ENCODE measurements at regions not wholly inside any gene's neighbourhood (a gene's known extent, or its start where the extent isn't known, plus 50 kb on each side); places are given as distances from the start of the nearest gene placed in this dataset.

- H3K4me3 ChIP-seq (ENCODE audit: low read depth, low read length) = no peak overlapping the region
- H3K36me3 ChIP-seq (ENCODE audit: control insufficient read depth, insufficient read depth, low read length) = no peaks in the 10 kb centered on the region
- no peak for DNase-seq (ENCODE audit: low read depth)
- peaks cover 14% of the 10 kb centered on the region for H3K27me3 ChIP-seq (ENCODE audit: control insufficient read depth, insufficient read depth, low read length)
- no peak for TF ChIP-seq CTCF (IDR thresholded peaks at IDR 0.05; ENCODE audit: insufficient read depth, low read length, poor library complexity, severe bottlenecking)
These were observed 142.8 kb downstream of the SOX1 start for GRCh38 chr13:112209711-112210110.

- Histone ChIP-seq H3K27me3 (ENCODE audit: control insufficient read depth, insufficient read depth, low read length) (peaks cover 7% of the 10 kb centered on the region), H3K36me3 (ENCODE audit: control insufficient read depth, insufficient read depth, low read length) (no peaks in the 10 kb centered on the region), H3K4me3 (ENCODE audit: low read depth, low read length) (no peak overlapping the region)
- no peak for DNase-seq (ENCODE audit: low read depth)
- no peak for TF ChIP-seq CTCF (IDR thresholded peaks at IDR 0.05; ENCODE audit: insufficient read depth, low read length, poor library complexity, severe bottlenecking)
These were observed 143.4 kb downstream of the SOX1 start for GRCh38 chr13:112210371-112210770.

GRCh38 chr13:112212533-112212932 is 145.6 kb downstream of the SOX1 start:
- no peaks in the 10 kb centered on the region for H3K36me3 ChIP-seq (ENCODE audit: control insufficient read depth, insufficient read depth, low read length)
- no peak for TF ChIP-seq CTCF (IDR thresholded peaks at IDR 0.05; ENCODE audit: insufficient read depth, low read length, poor library complexity, severe bottlenecking)
- no peak for DNase-seq (ENCODE audit: low read depth)
- no peak overlapping the region for H3K4me3 ChIP-seq (ENCODE audit: low read depth, low read length)
- H3K27me3 ChIP-seq (ENCODE audit: control insufficient read depth, insufficient read depth, low read length) = no peaks in the 10 kb centered on the region

- Histone ChIP-seq H3K4me3 (ENCODE audit: low read depth, low read length) (no peak overlapping the region), H3K36me3 (ENCODE audit: control insufficient read depth, insufficient read depth, low read length) (no peaks in the 10 kb centered on the region), H3K27me3 (ENCODE audit: control insufficient read depth, insufficient read depth, low read length) (no peaks in the 10 kb centered on the region)
- no peak for TF ChIP-seq CTCF (IDR thresholded peaks at IDR 0.05; ENCODE audit: insufficient read depth, low read length, poor library complexity, severe bottlenecking)
- DNase-seq (ENCODE audit: low read depth) = no peak
These were observed 146.7 kb downstream of the SOX1 start for GRCh38 chr13:112213467-112214255.

GRCh38 chr13:112215871-112216270 is 148.9 kb downstream of the SOX1 start:
- Histone ChIP-seq H3K4me3 (ENCODE audit: low read depth, low read length) (no peak overlapping the region), H3K36me3 (ENCODE audit: control insufficient read depth, insufficient read depth, low read length) (no peaks in the 10 kb centered on the region), H3K27me3 (ENCODE audit: control insufficient read depth, insufficient read depth, low read length) (no peaks in the 10 kb centered on the region)
- DNase-seq (ENCODE audit: low read depth) = no peak
- TF ChIP-seq CTCF (IDR thresholded peaks at IDR 0.05; ENCODE audit: insufficient read depth, low read length, poor library complexity, severe bottlenecking) = no peak

- Histone ChIP-seq H3K27me3 (ENCODE audit: control insufficient read depth, insufficient read depth, low read length) (no peaks in the 10 kb centered on the region), H3K36me3 (ENCODE audit: control insufficient read depth, insufficient read depth, low read length) (no peaks in the 10 kb centered on the region), H3K4me3 (ENCODE audit: low read depth, low read length) (no peak overlapping the region)
- DNase-seq (ENCODE audit: low read depth) = no peak
- TF ChIP-seq CTCF (IDR thresholded peaks at IDR 0.05; ENCODE audit: insufficient read depth, low read length, poor library complexity, severe bottlenecking) = no peak
These were observed 150.5 kb downstream of the SOX1 start for GRCh38 chr13:112217431-112217830.

Measured in kidney epithelial cell (primary cell).